ENCODE measurements at regions not wholly inside any gene's neighbourhood (a gene's known extent, or its start where the extent isn't known, plus 50 kb on each side); places are given as distances from the start of the nearest gene placed in this dataset.

GRCh38 chr20:60250251-60250650 is 292.0 kb downstream of the CDH26 start:
- H3K79me2 ChIP-seq (ENCODE audit: low read depth) = no peaks in the 10 kb centered on the region
- H3K4me2 ChIP-seq = no peak overlapping the region
- Mint-ChIP-seq H3K36me3 (no peaks in the 10 kb centered on the region), H3K4me3 (no peak overlapping the region), H3K4me1 (peaks cover 11% of the 10 kb centered on the region), H3K27me3 (ENCODE audit: insufficient read depth, low read depth) (peaks cover 12% of the 10 kb centered on the region), H3K27ac (no peak overlapping the region), H3K9me3 (no peaks in the 10 kb centered on the region)
- no peaks in the 10 kb centered on the region for H3K9me3 ChIP-seq (ENCODE audit: low read depth)
- no peaks in the 10 kb centered on the region for H3F3A ChIP-seq (ENCODE audit: low read depth)
- H3K27ac ChIP-seq = no peak overlapping the region
- H3K36me3 ChIP-seq = no peaks in the 10 kb centered on the region
- no peaks in the 10 kb centered on the region for H3K27me3 ChIP-seq
- DNase-seq (ENCODE audit: low spot score) = no peak
- no peak overlapping the region for H2AFZ ChIP-seq (replicated peaks)
- H3K4me3 ChIP-seq = no peak overlapping the region
- peaks cover 7% of the 10 kb centered on the region for H3K4me1 ChIP-seq
- TF ChIP-seq EZH2 (IDR thresholded peaks at IDR 0.05) (no peak), EZH2phosphoT487 (IDR thresholded peaks at IDR 0.05) (no peak), CTCF (IDR thresholded peaks at IDR 0.05) (no peak)
- H3K9ac ChIP-seq = no peak overlapping the region
- H4K20me1 ChIP-seq (ENCODE audit: low read depth) = no peaks in the 10 kb centered on the region

DNA sequence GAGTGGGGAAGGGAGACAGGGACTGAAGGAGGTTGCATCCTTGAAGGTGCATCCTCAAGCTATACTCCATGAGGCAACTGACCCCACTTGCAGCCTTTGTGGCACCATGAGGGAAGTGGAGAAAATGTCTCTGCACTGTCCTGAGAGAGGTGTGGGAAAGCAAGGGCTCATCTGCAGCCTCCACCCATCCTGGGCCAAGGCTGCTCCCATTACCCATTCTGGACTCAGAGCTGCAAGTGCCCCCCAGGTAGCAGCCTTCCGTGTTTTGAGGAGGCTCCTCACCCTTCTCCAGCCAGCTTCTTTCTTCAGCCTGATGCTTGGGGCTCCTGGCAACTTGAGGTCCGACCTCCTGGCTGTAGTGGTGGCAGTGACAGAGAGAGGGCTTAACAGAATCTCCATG is 294.6 kb downstream of the CDH26 start:
- DNase-seq (ENCODE audit: low spot score) = no peak
- H3K9me3 ChIP-seq (ENCODE audit: low read depth) = no peaks in the 10 kb centered on the region
- no peaks in the 10 kb centered on the region for H3K79me2 ChIP-seq (ENCODE audit: low read depth)
- Mint-ChIP-seq H3K27me3 (ENCODE audit: insufficient read depth, low read depth) (peaks cover 19% of the 10 kb centered on the region), H3K4me3 (no peak overlapping the region), H3K4me1 (peaks cover 25% of the 10 kb centered on the region), H3K9me3 (no peaks in the 10 kb centered on the region), H3K36me3 (no peaks in the 10 kb centered on the region), H3K27ac (no peak overlapping the region)
- H3K4me2 ChIP-seq = no peak overlapping the region
- no peaks in the 10 kb centered on the region for H3K36me3 ChIP-seq
- peaks cover 8% of the 10 kb centered on the region for H3K4me1 ChIP-seq
- H3K9ac ChIP-seq = no peak overlapping the region
- no peaks in the 10 kb centered on the region for H3F3A ChIP-seq (ENCODE audit: low read depth)
- no peak overlapping the region for H2AFZ ChIP-seq (replicated peaks)
- no peak for TF ChIP-seq CTCF (IDR thresholded peaks at IDR 0.05)
- TF ChIP-seq EZH2 (IDR thresholded peaks at IDR 0.05) = no peak
- TF ChIP-seq EZH2phosphoT487 (IDR thresholded peaks at IDR 0.05) = no peak
- no peaks in the 10 kb centered on the region for H4K20me1 ChIP-seq (ENCODE audit: low read depth)
- H3K27me3 ChIP-seq = no peaks in the 10 kb centered on the region
- H3K4me3 ChIP-seq = no peak overlapping the region
- no peak overlapping the region for H3K27ac ChIP-seq

- Histone ChIP-seq H3K27me3 (no peaks in the 10 kb centered on the region), H3K27ac (no peak overlapping the region), H3K79me2 (ENCODE audit: low read depth) (no peaks in the 10 kb centered on the region), H3F3A (ENCODE audit: low read depth) (no peaks in the 10 kb centered on the region), H3K36me3 (no peaks in the 10 kb centered on the region), H2AFZ (replicated peaks) (no peak overlapping the region), H3K9ac (no peak overlapping the region), H3K4me2 (no peak overlapping the region), H3K4me3 (no peak overlapping the region), H4K20me1 (ENCODE audit: low read depth) (no peaks in the 10 kb centered on the region), H3K4me1 (peaks cover 8% of the 10 kb centered on the region), H3K9me3 (ENCODE audit: low read depth) (no peaks in the 10 kb centered on the region)
- peaks cover 18% of the 10 kb centered on the region for H3K27me3 Mint-ChIP-seq (ENCODE audit: insufficient read depth, low read depth)
- peaks cover 25% of the 10 kb centered on the region for H3K4me1 Mint-ChIP-seq
- H3K4me3 Mint-ChIP-seq = no peak overlapping the region
- no peak for DNase-seq (ENCODE audit: low spot score)
- no peak overlapping the region for H3K27ac Mint-ChIP-seq
- H3K36me3 Mint-ChIP-seq = no peaks in the 10 kb centered on the region
- TF ChIP-seq CTCF (IDR thresholded peaks at IDR 0.05) = no peak
- TF ChIP-seq EZH2phosphoT487 (IDR thresholded peaks at IDR 0.05) = no peak
- no peak for TF ChIP-seq EZH2 (IDR thresholded peaks at IDR 0.05)
- H3K9me3 Mint-ChIP-seq = no peaks in the 10 kb centered on the region
Observed at GRCh38 chr20:60253471-60253870, 295.2 kb downstream of the CDH26 start.
